ENCODE measurements at regions not wholly inside any gene's neighbourhood (a gene's known extent, or its start where the extent isn't known, plus 50 kb on each side); places are given as distances from the start of the nearest gene placed in this dataset.

- Histone ChIP-seq H3K79me1 (ENCODE audit: insufficient read depth, low read depth, low read length, poor library complexity, severe bottlenecking) (no peaks in the 10 kb centered on the region), H3T11ph (ENCODE audit: low read length) (no peak overlapping the region), H2AK5ac (ENCODE audit: insufficient read length, low read length) (no peak overlapping the region), H4K91ac (ENCODE audit: insufficient read length, low read depth, low read length) (no peak overlapping the region), H3K23ac (ENCODE audit: insufficient read length, low read depth, low read length) (no peak overlapping the region), H3K4me2 (ENCODE audit: insufficient read depth, insufficient read length, low read length) (no peak overlapping the region), H3K4me1 (ENCODE audit: insufficient read depth, low read length) (no peaks in the 10 kb centered on the region), H3K79me2 (ENCODE audit: insufficient read depth, low read length) (no peaks in the 10 kb centered on the region), H3K4ac (ENCODE audit: low read depth, low read length) (no peak overlapping the region), H3K56ac (ENCODE audit: insufficient read length, low read depth, low read length) (no peak overlapping the region), H3K18ac (ENCODE audit: insufficient read length, low read depth, low read length) (no peak overlapping the region), H2BK12ac (ENCODE audit: insufficient read length, low read depth, low read length) (no peak overlapping the region), H4K8ac (replicated peaks; ENCODE audit: insufficient read length, low read depth, low read length) (no peak overlapping the region), H3K9me3 (ENCODE audit: control insufficient read depth, low read depth, low read length) (no peaks in the 10 kb centered on the region), H3K14ac (ENCODE audit: insufficient read depth, low read length) (no peak overlapping the region), H3K23me2 (ENCODE audit: insufficient read length, low read depth, low read length, poor library complexity, severe bottlenecking) (no peaks in the 10 kb centered on the region), H3K9ac (ENCODE audit: extremely low read depth, insufficient read length, low read length) (no peak overlapping the region), H2BK120ac (ENCODE audit: low read depth, low read length, poor library complexity, severe bottlenecking) (no peak overlapping the region), H4K5ac (ENCODE audit: insufficient read length, low read depth, low read length) (no peak overlapping the region), H2BK15ac (ENCODE audit: low read depth, low read length) (no peak overlapping the region), H3K27me3 (ENCODE audit: insufficient read depth, low read length) (no peaks in the 10 kb centered on the region), H4K20me1 (ENCODE audit: control insufficient read depth, insufficient read depth, insufficient read length) (no peaks in the 10 kb centered on the region), H3K27ac (ENCODE audit: insufficient read length, low read depth, low read length) (no peak overlapping the region), H2AFZ (ENCODE audit: low read length) (no peak overlapping the region), H2BK20ac (ENCODE audit: low read depth, low read length, poor library complexity, severe bottlenecking) (no peak overlapping the region), H2BK5ac (ENCODE audit: insufficient read length, low read length) (no peak overlapping the region)
- peaks cover 14% of the 10 kb centered on the region for H3K27me3 Mint-ChIP-seq (ENCODE audit: low read depth)
- no peak for TF ChIP-seq CTCF (conservative IDR thresholded peaks at IDR 0.05)
- H3K27ac Mint-ChIP-seq: peak overlapping the region in 1 of 3 experiments; percentile 33; a peak in 2 of 7 replicates
- H3K4me3 Mint-ChIP-seq: no peak overlapping the region
- DNase-seq: no peak
- H3K36me3 Mint-ChIP-seq (ENCODE audit: insufficient read depth in 1 of 3, low read depth in 3 of 3): peaks cover 3 to 16% (median 4%) of the 10 kb centered on the region in 3 experiments; a peak in 6 of 7 replicates
- no CpG with 5 or more reads among the region's 1 CpG for WGBS (ENCODE audit: extremely low coverage, insufficient read length, low lambda C conversion rate)
- peaks cover 12% of the 10 kb centered on the region in 2 experiments for H3K9me3 Mint-ChIP-seq
- peaks cover 3 to 5% of the 10 kb centered on the region in 2 experiments; a peak in 3 of 4 replicates for H3K4me1 Mint-ChIP-seq
Measured at GRCh38 chr22:26769663-26770062, 112.3 kb downstream of the MIAT start.
